Prostate gland (tissue), 2 donors: ENCODE measurements at regions not wholly inside any gene's neighbourhood (a gene's known extent, or its start where the extent isn't known, plus 50 kb on each side); places are given as distances from the start of the nearest gene placed in this dataset.
"Not testable (repeated sequence)": the region's sequence is repeated elsewhere in the genome, so short reads cannot be mapped to it uniquely, and the experiment has no call there.

ENCODE experiments used
- CTCF ChIP-seq, 4 experiments: fragments of 200-600 bp in 2 of 4; fragments of 450-650 bp in 2 of 4; sonication (generic) in 2 of 4; IDR thresholded peaks; 1 replicate in 3 of 4; 2 replicates in 1 of 4; pipeline ENCODE4 v1.5.1; 2016 to 2019; ENCODE audit warnings: antibody characterized with exemption in 4 of 4, mild to moderate bottlenecking in 2 of 4, moderate library complexity in 2 of 4
- POLR2A ChIP-seq: fragments of 450-650 bp; IDR thresholded peaks from one replicate; pipeline ENCODE4 v1.6.1; 2016; ENCODE audit warnings: antibody characterized with exemption, mild to moderate bottlenecking

- not testable (repeated sequence) for TF ChIP-seq CTCF (IDR thresholded peaks at IDR 0.05); POLR2A
These were observed 147.4 kb downstream of the NPIPB11 start for GRCh38 chr16:29258946-29259634.
